HG03354 (cell line): ENCODE measurements at regions not wholly inside any gene's neighbourhood (a gene's known extent, or its start where the extent isn't known, plus 50 kb on each side); places are given as distances from the start of the nearest gene placed in this dataset.
"Not testable (repeated sequence)": the region's sequence is repeated elsewhere in the genome, so short reads cannot be mapped to it uniquely, and the experiment has no call there.

Experiments
- ATAC-seq: cut with Tn5 transposase; IDR thresholded peaks from one replicate; pipeline ENCODE4 v1.9.1; 2021; ENCODE audit warnings: mild to moderate bottlenecking; ENCODE audit not compliant: unreplicated experiment, poor library complexity, severe bottlenecking

GRCh38 chr2:234175649-234176048 lies 125.1 kb downstream of the SPP2 start:
- no peak for ATAC-seq

DNA sequence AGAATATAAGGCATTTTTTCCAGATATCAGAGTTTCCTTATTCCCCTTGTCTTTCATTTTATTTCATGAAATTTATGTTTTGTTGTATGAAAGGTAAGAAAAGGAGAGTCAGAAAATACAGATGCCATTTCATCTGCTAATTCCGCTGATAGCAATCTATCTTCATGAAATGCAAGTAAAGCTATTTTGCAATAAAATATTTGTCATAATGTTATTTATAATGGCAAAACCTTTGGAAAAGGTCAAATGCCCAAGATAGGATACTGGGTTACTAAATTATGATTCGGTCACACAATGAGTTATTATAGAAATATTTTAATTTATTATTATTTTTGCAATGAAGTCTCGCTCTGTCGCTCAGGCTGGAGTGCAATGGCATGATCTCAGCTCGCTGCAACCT lies 124.2 kb downstream of the SPP2 start:
- no peak for ATAC-seq

DNA sequence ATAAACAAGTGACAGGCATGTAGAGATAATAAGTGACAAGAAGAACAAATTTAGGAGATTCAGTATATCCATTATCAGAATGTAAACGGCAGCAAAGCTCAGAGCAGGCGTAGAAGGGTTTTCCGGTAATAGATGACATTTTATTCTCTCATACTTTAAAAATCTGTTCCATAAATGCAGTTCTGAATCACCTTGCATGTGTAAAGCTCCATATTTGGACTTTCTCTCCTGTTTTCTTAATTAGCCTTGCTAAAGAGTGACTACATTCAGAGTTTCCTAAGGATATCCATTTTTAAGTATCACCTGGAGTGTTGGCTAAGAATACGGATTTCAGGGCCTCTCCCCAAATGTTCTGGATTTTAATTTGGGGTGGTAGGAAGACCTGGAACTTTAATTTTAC lies 122.0 kb downstream of the SPP2 start:
- no peak for ATAC-seq

DNA sequence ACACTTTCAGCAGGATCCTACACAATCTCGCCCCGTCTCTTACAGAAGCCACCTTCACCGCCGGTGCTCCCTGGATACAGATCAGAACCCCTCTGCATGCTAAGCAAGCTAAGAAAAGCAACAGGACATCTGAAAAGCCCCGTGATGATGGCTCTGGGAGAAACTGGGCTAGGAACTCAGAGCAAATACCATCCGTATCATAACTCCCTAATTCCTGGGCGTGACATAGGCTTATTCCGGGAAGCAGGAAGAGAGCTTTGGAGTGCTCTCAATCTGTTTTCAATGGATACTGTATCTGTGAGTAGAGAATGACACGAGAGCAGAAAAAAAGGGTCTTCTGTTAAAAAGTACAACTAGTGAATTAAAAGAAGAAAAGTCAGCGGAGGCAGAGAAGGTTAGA lies 121.6 kb downstream of the SPP2 start:
- no peak for ATAC-seq

- ATAC-seq = no peak
Observed at GRCh38 chr2:234171666-234172065, 121.2 kb downstream of the SPP2 start.

DNA sequence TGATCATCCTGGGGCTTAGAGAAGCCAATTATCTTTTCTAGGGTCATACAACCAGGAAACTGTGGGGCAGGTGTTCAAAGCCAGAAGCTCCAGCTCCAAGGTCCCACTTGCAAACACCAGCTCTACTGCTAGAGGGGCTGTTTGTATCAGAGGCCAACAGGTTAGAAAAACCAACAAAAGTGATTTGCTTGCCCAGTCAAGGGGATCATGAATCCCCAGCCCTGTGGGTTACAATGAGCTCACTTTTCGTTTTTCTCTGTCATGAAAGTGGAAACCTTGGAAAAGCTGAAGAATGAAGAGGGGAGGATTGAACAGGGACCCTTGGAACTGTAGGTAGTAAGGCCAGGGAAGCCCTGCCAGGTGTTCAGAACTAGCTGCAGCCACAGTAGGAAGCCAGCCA lies 119.2 kb downstream of the SPP2 start:
- ATAC-seq = no peak

- ATAC-seq = not testable (repeated sequence)
Observed at GRCh38 chr2:234168605-234169570, 118.4 kb downstream of the SPP2 start.

DNA sequence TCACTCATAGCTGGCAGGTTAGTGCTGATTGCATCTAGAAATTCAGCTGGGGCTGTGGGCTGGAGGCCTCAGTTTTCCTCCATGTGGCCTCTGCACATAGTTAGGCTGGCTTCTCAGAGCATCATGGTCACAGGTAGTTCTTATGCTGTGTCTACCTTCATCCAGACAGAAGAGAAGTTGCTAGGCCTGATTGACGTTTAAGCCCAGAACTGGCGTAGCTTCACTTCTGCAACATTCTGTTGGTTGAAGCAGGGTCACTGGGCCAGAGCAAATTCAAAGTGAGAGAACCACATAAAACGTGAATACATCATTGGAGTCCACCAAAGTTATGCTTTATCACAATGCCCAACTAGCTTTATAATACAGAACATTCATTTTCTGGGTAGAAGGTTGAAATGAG lies 116.0 kb downstream of the SPP2 start:
- ATAC-seq = no peak

DNA sequence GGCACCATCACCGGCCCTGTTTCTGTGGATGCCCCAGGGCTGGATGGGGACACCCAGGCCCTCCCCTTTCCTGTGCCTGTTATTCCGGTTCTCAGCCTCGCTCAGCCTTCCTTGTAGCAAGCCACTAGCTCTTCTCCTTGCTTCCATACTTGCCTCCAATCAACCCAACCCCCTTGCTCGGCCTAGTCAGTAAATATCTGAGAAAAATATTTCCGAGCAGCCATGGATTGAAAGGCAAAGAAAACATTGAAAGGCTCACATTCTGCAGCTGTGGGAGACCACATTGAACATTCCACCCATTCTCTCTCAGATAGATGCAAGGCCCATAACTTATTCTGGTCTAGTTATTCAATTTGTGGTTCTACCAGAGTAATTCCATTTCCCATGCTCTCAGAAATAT lies 114.9 kb downstream of the SPP2 start:
- no peak for ATAC-seq

GRCh38 chr2:234164493-234165413 lies 114.3 kb downstream of the SPP2 start:
- no peak for ATAC-seq

- no peak for ATAC-seq
Observed at GRCh38 chr2:234163510-234164045, 113.1 kb downstream of the SPP2 start.

DNA sequence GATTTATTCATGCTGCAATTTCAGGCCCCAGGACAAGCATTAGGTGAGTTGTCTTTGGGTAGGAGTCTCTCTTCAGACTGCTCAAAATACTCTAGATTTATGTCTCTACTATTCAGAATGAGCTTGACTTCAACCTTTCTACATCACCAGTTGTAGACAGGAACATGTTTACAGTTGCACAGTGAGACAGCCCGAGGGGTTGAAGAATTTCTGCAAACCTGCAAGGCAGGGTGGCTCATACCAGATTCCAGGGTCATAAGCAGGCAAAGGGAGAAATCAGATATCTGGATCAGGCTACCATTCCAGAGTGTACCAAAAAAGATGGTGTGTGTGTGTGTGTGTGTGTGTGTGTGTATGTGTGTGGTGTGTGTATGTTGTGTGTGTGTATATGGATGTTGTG lies 112.4 kb downstream of the SPP2 start:
- ATAC-seq = no peak

DNA sequence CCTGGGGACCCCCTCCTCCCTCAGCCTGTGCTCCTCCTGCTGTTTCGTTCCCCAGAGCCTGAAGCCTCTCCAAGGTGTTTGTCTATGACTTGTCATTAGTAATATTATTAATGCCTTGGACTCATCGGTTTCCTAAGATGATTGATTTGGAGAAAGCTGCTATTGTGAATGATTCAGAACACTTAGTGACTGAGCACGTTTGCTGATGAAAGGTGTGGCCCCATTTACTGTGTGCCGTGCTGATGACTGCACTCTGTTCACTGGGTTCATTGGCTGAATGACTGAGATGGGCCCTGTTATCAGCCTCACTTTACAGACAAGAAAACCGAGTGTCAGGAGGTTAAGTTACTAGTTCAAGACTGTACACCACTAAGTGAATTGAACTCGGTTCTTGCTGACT lies 111.4 kb downstream of the SPP2 start:
- ATAC-seq = no peak

DNA sequence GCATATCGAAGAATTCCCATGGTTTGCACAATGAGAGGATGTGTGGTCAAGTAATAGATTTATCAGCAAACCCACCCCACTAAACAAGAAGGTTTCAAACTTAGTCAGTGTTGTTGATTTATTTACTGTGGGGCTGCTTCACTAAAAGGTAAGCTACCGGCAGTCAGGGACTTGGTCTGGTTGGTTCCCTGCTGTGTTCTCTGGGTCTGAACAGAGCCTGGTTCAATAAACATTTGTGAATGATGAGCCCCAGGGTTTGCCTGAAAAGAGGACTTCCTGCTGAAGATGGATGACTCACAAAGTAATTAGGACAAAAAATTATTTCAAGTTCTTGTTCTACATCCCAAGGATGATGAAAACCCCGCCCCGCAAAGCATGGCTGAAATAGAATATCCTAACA lies 108.3 kb downstream of the SPP2 start:
- no peak for ATAC-seq

GRCh38 chr2:234157817-234158588 lies 107.5 kb downstream of the SPP2 start:
- no peak for ATAC-seq

DNA sequence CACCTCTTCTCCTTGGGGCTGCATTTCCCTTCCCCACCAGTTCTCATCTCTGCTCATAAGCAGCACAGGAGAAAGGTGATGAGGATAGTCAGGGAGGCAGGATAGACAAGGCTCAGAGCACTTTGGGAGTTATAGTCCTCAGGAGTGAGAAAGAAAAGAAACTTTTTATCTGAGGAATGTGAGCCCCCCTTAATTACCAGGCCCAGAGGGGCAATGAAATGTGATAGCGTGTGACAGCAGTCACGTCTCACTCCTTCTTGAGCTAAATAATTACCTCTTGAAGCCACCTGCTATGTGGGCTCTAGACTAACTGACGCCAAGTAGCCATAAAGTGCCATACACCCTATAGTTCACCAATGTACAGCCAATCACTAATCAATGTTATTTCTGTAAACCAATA lies 105.8 kb downstream of the SPP2 start:
- ATAC-seq = no peak

DNA sequence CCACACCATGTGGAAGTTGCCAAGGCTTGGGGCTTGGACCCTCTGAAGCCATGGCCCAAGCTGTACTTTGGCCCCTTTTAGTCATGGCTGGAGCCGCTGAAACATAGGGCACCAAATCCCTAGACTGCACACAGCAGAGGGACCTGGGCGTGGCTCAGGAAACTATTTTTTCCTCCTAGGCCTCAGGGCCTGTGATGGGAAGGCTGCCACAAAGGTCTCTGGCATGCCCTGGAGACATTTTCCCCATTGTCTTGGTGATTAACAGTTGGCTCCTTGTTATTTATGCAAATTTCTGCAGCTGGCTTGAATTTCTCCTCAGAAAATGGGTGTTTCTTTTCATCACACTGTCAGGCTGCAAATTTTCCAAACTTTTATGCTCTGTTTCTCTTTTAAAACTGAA lies 102.3 kb downstream of the SPP2 start:
- not testable (repeated sequence) for ATAC-seq

DNA sequence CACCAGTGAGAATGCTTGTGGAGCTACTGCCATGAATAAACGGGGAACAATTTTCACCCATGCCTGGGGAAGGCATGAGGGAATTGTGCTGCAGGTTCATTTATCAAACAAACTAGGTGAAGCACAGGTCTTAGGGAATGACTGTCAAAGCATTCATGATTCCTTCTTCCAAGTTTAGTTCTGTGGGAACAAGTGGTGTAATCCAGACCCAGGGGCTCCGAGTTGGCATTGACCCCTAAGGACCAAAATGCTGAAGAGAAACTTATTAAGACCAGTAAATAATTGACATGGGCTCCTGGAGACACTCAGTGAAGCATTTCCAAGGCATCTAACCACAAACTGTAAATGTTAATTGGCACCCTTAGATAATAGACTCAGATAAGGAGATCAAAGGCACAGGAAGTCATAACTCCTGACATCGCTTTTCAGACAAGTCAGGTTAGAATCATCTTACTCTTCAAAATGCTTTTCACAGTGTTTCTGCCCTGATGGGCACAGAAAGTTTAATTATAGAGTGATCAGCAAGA lies 96.9 kb downstream of the SPP2 start:
- ATAC-seq = no peak

- ATAC-seq = no peak
Observed at GRCh38 chr2:234146087-234146826, 95.8 kb downstream of the SPP2 start.
